ENCODE measurements at regions not wholly inside any gene's neighbourhood (a gene's known extent, or its start where the extent isn't known, plus 50 kb on each side); places are given as distances from the start of the nearest gene placed in this dataset.
A peak's percentile ranks its signal among the peaks of the same experiment; 100 is the strongest.

DNA sequence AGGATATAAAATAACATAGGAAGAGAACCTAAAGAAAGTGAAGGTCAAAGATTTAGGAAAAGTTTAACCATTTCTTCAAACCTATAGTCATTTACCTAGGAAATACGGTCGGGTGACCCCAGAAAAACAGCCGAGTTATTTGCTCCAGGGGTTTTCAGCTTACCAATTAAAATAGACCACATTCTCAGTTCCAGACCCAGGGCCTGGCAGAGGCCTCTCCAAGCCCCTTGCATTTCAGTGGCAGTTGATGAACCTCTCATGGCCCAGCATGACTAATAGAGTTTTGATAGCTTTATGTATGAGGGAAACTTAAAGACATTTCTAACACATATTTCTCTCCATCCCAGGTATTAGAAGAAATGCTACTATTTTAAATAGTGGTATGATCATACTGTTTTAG lies 113.5 kb downstream of the OGFRL1 start:
- Histone ChIP-seq H3K9ac (ENCODE audit: low read length) (no peak overlapping the region), H3K36me3 (ENCODE audit: control insufficient read depth, insufficient read depth, low read length) (no peaks in the 10 kb centered on the region), H3K4me1 (ENCODE audit: control insufficient read depth, insufficient read depth, low read length) (peaks cover 6% of the 10 kb centered on the region), H3K4me3 (ENCODE audit: low read length) (no peak overlapping the region), H3K27me3 (ENCODE audit: control insufficient read depth, insufficient read depth, low read length) (no peaks in the 10 kb centered on the region), H3K27ac (ENCODE audit: low read depth, low read length) (no peak overlapping the region)

DNA sequence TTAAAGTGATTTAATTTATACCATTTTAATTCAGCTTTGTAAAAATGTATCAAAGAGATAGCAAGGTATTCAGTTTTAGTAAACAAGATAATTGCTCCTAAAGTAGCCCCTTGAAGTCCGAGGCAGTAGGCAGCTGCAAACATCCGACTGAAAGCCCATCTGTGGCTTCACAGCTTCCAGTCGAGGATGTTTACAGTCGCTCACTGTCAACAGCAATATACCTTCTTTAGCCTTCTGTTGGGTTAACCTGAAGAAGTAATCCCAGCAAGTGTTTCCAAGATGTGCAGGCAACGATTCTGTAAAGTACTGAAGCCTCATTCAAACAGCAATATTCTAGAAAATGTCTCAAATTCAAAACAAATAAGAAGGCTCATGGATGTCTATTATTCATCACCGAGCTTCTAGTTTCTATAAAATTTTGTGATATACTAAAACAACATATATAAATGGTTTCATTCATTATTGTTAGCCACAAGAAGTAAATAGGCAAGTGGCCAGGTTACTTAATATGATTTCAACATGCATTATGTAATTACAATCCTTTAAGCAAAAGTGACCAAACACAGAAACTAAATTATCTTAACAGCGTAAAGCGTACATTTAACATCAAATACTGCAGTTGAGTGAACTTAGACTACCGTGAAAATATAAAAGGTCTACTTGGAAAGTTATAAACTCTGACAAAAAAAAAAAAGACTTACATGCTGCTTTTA lies 115.0 kb downstream of the OGFRL1 start:
- no peak overlapping the region for H3K4me3 ChIP-seq (ENCODE audit: low read length)
- H3K27ac ChIP-seq (ENCODE audit: low read depth, low read length), result no peak overlapping the region
- H3K27me3 ChIP-seq (ENCODE audit: control insufficient read depth, insufficient read depth, low read length), result no peaks in the 10 kb centered on the region
- H3K9ac ChIP-seq (ENCODE audit: low read length), result no peak overlapping the region
- peaks cover 6% of the 10 kb centered on the region for H3K4me1 ChIP-seq (ENCODE audit: control insufficient read depth, insufficient read depth, low read length)
- H3K36me3 ChIP-seq (ENCODE audit: control insufficient read depth, insufficient read depth, low read length), result no peaks in the 10 kb centered on the region

DNA sequence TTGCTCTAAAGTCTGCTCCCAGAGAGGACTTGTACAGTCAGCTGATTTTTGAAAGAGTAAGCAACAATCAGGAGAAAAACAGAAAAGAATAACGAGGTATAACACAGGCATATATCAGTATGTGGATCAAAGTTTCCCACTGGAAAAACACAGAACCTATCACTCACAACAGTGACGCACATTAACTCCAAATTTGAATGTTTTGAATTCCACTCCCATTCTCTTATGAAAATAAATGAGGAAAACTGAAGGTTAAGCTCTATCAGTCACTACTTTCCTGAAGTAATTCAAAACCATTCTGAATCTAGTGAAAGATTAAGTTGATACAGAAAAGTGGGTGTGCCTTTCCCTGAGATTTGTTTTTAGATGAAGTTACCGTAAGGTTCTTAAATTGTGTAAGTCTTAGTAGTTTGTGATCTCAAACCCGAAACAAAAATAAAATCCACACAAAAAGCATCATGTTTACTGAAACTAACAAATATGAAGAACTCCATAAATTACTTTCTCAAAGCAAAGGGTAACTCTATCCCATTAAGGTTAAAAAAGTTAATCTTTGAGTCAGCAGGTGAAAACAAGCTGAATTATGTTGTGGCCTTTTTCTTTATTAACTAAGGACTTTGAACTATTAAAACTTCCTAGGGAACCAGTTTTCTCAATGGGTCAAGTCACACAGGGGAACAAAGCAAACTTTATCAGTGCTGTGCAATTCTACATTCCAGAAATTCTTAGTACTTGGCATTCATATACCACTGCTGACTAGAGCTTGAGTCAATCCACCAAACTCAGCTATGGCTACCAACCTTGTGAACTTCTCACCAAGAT lies 115.7 kb downstream of the OGFRL1 start:
- H3K9ac ChIP-seq (ENCODE audit: low read length), result no peak overlapping the region
- H3K27ac ChIP-seq (ENCODE audit: low read depth, low read length), result peak overlapping the region; percentile 24

DNA sequence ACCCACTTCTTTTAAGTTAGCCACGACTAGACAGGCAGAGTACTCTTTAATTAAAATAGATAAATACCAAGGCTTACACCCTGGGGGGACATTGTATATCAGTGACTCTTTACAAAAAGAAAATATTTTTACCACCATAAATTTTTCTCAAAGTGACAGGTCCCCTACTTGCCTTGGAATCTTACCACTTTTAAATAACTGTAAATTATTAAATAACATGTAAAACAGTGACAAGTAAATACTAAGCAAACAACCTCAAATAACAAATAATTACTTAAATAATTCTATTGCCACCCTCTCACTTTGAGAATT lies 116.3 kb downstream of the OGFRL1 start:
- H3K9ac ChIP-seq (ENCODE audit: low read length), result no peak overlapping the region
- H3K36me3 ChIP-seq (ENCODE audit: control insufficient read depth, insufficient read depth, low read length), result no peaks in the 10 kb centered on the region
- peaks cover 6% of the 10 kb centered on the region for H3K4me1 ChIP-seq (ENCODE audit: control insufficient read depth, insufficient read depth, low read length)
- no peaks in the 10 kb centered on the region for H3K27me3 ChIP-seq (ENCODE audit: control insufficient read depth, insufficient read depth, low read length)
- H3K4me3 ChIP-seq (ENCODE audit: low read length), result no peak overlapping the region
- H3K27ac ChIP-seq (ENCODE audit: low read depth, low read length), result no peak overlapping the region

More for the DNA sequence above, 115.7 kb downstream of the OGFRL1 start:
- Histone ChIP-seq H3K4me1 (ENCODE audit: control insufficient read depth, insufficient read depth, low read length) (peaks cover 6% of the 10 kb centered on the region), H3K36me3 (ENCODE audit: control insufficient read depth, insufficient read depth, low read length) (no peaks in the 10 kb centered on the region), H3K4me3 (ENCODE audit: low read length) (no peak overlapping the region), H3K27me3 (ENCODE audit: control insufficient read depth, insufficient read depth, low read length) (no peaks in the 10 kb centered on the region)

DNA sequence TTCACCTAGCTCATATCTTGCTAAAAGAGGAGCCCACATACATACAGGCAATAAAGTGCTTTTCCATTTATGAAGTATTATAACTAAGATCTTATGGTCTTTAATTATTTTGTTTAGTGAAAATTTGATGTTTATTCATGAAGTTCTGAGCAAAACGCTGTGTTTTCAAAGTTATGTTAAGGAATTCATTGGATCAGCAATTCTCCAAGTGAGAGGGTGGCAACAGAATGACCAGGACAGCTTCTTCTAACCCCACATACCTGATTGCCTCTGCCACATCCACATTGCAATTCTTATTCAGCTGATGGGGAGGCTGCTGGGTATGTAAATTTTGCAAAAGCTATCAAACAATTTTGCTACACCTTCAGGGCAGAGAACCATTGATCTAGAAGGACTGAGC lies 116.8 kb downstream of the OGFRL1 start:
- Histone ChIP-seq H3K27ac (ENCODE audit: low read depth, low read length) (no peak overlapping the region), H3K4me1 (ENCODE audit: control insufficient read depth, insufficient read depth, low read length) (peaks cover 6% of the 10 kb centered on the region), H3K4me3 (ENCODE audit: low read length) (no peak overlapping the region), H3K27me3 (ENCODE audit: control insufficient read depth, insufficient read depth, low read length) (no peaks in the 10 kb centered on the region), H3K9ac (ENCODE audit: low read length) (no peak overlapping the region), H3K36me3 (ENCODE audit: control insufficient read depth, insufficient read depth, low read length) (no peaks in the 10 kb centered on the region)

DNA sequence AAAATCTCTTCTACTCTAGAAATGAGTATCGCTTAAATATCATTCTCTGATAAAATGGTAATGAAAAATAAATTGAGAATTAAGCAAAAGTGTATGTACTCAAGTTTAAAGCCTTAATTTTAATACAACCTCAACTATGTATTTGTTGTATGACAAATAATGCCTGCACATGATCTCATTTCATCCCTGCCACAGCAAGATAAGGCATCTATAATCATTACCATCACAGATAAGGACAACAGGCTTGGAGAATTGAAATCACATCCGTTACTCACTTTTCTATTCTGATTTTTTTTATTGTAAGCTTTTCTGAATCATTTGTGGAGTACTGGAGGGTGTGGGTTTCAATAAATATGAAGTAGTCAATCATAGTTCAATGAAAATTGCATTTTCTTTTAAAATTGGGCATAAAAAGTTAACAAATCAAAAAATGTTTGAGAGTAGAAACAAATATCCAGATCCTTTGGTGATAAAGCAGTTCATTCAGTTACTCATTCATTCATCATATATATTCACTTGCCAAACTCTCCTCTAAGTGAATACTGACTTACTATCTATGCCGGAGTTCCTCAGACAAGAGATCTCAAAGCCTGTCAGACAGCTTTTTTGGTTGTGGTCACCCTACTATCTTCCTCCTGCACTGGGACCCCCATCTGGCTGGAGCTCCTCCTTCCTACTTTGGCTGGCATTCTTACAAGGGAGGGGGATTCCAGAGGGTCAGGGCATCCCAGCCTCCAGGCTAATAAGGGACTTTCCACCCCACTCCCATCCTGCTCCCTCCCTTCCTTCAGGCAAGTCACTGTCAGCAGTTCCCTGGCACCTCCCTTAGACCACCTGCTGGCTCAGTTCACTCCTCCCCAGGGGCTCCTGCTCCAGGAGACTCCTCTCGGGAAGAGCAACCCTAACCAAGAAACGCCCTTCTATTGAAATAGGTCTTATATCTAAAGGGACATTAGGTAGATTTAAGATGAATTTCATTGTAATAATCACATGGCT lies 118.6 kb downstream of the OGFRL1 start:
- Histone ChIP-seq H3K36me3 (ENCODE audit: control insufficient read depth, insufficient read depth, low read length) (no peaks in the 10 kb centered on the region), H3K4me1 (ENCODE audit: control insufficient read depth, insufficient read depth, low read length) (peaks cover 9% of the 10 kb centered on the region), H3K9ac (ENCODE audit: low read length) (no peak overlapping the region), H3K27ac (ENCODE audit: low read depth, low read length) (no peak overlapping the region), H3K4me3 (ENCODE audit: low read length) (no peak overlapping the region), H3K27me3 (ENCODE audit: control insufficient read depth, insufficient read depth, low read length) (no peaks in the 10 kb centered on the region)

DNA sequence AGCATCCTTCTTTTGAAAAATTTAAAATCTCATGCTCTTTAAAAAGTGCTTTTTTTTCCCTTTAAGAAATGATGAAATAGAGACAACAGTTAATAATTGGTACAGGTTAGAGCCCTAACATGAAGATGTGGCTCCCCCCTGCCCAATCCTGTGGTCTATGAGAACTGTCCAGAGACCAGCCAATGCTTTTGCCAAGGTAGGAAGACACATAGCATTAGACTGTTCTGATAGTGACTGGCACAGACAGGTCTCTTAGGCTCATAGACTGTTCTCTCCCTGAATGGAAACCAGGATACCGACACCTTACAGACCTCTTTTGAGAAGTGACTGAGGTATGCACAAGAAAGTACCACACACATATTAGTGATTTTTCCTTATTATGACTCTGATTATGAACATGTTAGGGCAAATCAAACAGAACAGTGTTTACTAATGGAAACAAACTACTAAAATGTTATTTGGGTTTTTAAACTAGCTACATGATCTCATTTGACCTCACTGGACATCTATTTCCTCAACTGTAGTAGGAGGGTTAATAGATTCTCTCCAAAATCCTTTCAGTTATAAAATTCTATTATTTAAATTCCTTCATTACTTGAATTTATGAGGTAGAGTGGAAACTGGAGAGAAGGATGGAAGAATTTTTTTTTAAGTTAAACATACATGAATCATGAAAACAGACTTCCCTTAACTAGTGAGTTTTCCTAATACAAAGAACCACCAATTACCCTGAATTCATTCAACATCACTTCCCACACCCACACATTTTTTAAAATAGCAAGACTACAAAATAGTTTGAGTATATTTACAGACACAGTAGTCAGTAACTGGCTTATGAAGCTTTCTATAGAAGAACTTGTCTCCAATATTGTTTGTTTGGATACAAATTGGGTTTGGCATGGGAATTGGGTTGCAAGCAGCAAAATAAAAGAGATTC lies 120.4 kb downstream of the OGFRL1 start:
- H3K4me1 ChIP-seq (ENCODE audit: control insufficient read depth, insufficient read depth, low read length), result peaks cover 15% of the 10 kb centered on the region
- no peak overlapping the region for H3K27ac ChIP-seq (ENCODE audit: low read depth, low read length)
- H3K27me3 ChIP-seq (ENCODE audit: control insufficient read depth, insufficient read depth, low read length), result no peaks in the 10 kb centered on the region
- H3K4me3 ChIP-seq (ENCODE audit: low read length), result no peak overlapping the region
- H3K9ac ChIP-seq (ENCODE audit: low read length), result no peak overlapping the region
- no peaks in the 10 kb centered on the region for H3K36me3 ChIP-seq (ENCODE audit: control insufficient read depth, insufficient read depth, low read length)

DNA sequence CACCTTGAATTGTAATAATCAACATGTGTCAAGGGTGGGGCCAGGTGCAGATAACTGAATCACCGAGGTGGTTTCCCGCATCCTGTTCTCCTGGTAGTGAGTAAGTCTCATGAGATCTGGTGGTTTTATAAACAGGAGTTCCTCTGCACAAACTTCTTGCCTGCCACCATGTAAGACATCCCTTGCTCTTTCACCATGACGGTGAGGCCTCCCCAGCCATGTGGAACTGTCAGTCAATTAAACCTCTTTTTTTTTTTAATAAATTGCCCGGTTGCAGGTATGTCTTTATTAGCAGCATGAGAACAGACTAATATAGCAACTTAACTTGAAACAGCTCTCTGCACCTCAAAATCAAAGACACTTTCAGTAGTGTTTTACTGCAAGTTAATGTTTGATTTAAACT lies 121.6 kb downstream of the OGFRL1 start:
- no peaks in the 10 kb centered on the region for H3K27me3 ChIP-seq (ENCODE audit: control insufficient read depth, insufficient read depth, low read length)
- H3K4me1 ChIP-seq (ENCODE audit: control insufficient read depth, insufficient read depth, low read length), result peaks cover 8% of the 10 kb centered on the region
- H3K36me3 ChIP-seq (ENCODE audit: control insufficient read depth, insufficient read depth, low read length), result no peaks in the 10 kb centered on the region
- H3K4me3 ChIP-seq (ENCODE audit: low read length), result no peak overlapping the region
- no peak overlapping the region for H3K9ac ChIP-seq (ENCODE audit: low read length)
- H3K27ac ChIP-seq (ENCODE audit: low read depth, low read length), result no peak overlapping the region

DNA sequence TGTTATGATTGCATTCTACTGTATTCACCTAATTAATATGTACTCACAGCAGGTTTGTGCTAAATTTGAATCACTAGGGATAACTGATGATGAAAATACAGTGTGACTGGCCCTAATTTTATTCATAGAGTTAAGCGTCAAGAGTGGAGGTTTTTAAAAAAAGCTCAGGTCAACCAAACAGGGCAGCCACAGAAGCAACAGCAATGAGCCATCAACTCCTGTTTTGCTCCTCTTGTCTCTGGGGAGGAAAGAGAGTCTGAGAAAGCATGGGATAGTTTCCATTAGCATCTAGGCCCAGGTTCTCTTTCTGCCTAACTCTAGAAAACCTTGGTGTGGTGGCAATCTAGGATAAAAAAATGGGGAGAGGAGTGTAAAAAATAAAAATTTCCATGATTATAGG lies 122.1 kb downstream of the OGFRL1 start:
- H3K4me3 ChIP-seq (ENCODE audit: low read length), result no peak overlapping the region
- no peaks in the 10 kb centered on the region for H3K27me3 ChIP-seq (ENCODE audit: control insufficient read depth, insufficient read depth, low read length)
- H3K27ac ChIP-seq (ENCODE audit: low read depth, low read length), result no peak overlapping the region
- H3K9ac ChIP-seq (ENCODE audit: low read length), result no peak overlapping the region
- H3K36me3 ChIP-seq (ENCODE audit: control insufficient read depth, insufficient read depth, low read length), result no peaks in the 10 kb centered on the region
- peaks cover 8% of the 10 kb centered on the region for H3K4me1 ChIP-seq (ENCODE audit: control insufficient read depth, insufficient read depth, low read length)

DNA sequence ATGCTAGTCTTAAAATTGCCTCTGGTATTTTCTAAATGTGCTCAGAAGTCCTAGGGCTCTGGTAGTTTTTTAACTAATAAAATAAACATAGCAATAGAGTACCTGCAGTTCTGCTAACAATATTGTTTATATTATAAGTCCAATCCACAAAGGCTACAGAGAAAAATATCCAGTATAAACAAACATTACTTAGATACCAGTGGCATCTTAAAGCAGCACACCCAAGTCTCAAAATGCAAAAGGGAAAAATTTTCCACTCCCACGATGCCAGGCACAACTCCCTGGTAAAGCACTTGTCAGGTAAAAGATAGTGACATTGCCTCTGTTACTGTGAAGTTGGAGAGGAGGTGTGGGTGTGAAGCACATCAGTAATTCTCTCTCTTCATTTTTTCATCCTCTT lies 123.3 kb downstream of the OGFRL1 start:
- no peak overlapping the region for H3K9ac ChIP-seq (ENCODE audit: low read length)
- no peaks in the 10 kb centered on the region for H3K36me3 ChIP-seq (ENCODE audit: control insufficient read depth, insufficient read depth, low read length)
- H3K4me1 ChIP-seq (ENCODE audit: control insufficient read depth, insufficient read depth, low read length), result peaks cover 8% of the 10 kb centered on the region
- no peaks in the 10 kb centered on the region for H3K27me3 ChIP-seq (ENCODE audit: control insufficient read depth, insufficient read depth, low read length)
- no peak overlapping the region for H3K27ac ChIP-seq (ENCODE audit: low read depth, low read length)
- no peak overlapping the region for H3K4me3 ChIP-seq (ENCODE audit: low read length)

DNA sequence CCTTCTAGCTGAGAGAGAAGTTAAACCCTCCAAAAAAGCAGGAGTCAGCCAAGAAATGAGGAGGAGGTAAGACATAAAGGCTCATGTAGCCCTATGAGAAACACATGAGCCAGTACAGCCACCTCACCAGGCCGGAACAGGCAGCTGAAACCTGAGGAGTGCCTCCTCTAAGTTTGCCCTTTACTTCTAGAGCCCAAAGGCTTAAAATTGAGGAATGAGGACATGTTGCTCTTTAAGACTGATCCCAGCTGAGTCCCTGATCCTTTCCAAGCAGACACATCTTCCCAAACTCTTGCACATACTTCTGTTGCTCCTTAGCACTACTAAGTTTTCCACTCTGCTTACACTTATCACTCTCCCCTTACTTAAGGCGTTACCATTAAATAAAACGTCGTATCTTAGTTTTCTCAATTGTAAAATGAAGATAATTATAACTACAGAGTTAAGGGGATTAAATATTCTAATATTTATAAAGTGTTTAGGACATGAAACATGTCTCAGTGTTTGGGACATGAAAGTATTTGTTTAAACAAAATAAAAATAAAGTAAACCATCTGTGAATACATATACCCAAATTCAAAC lies 124.0 kb downstream of the OGFRL1 start:
- no peak overlapping the region for H3K9ac ChIP-seq (ENCODE audit: low read length)
- H3K27ac ChIP-seq (ENCODE audit: low read depth, low read length), result peak overlapping the region; percentile 17
- H3K4me3 ChIP-seq (ENCODE audit: low read length), result no peak overlapping the region
- H3K36me3 ChIP-seq (ENCODE audit: control insufficient read depth, insufficient read depth, low read length), result no peaks in the 10 kb centered on the region
- H3K4me1 ChIP-seq (ENCODE audit: control insufficient read depth, insufficient read depth, low read length), result peaks cover 8% of the 10 kb centered on the region
- H3K27me3 ChIP-seq (ENCODE audit: control insufficient read depth, insufficient read depth, low read length), result no peaks in the 10 kb centered on the region
